ENCODE measurements at regions not wholly inside any gene's neighbourhood (a gene's known extent, or its start where the extent isn't known, plus 50 kb on each side); places are given as distances from the start of the nearest gene placed in this dataset.
A peak's percentile ranks its signal among the peaks of the same experiment; 100 is the strongest.

GRCh38 chr10:6305401-6306321, 102.9 kb downstream of the PFKFB3 start:
- DNase-seq (ENCODE audit: low read depth), result no peak
- no peak overlapping the region for H3K4me3 ChIP-seq (ENCODE audit: low read depth, low read length)

DNA sequence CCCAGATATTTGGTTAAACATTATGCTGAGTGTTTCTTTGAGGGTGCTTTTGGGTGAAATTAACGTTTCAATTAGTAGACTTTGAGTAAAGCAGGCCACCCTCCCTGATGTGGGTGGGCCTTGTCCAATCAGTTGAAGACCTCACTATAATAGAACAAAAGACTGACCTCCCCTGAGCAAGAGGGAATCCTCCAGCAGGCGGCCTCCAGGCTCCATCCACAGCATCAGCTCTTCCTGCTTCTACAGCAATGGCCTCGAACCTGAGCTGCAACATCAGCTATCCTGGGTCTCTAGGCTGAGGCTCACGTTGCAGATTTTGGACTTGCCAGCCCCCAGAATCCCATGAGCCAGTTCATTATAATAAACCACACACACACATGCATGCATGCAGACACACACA, 104.2 kb downstream of the PFKFB3 start:
- H3K4me3 ChIP-seq (ENCODE audit: low read depth, low read length), result no peak overlapping the region
- DNase-seq (ENCODE audit: low read depth), result no peak

GRCh38 chr10:6309816-6310215, 107.1 kb downstream of the PFKFB3 start:
- no peak for DNase-seq (ENCODE audit: low read depth)
- H3K4me3 ChIP-seq (ENCODE audit: low read depth, low read length), result no peak overlapping the region

- no peak for DNase-seq (ENCODE audit: low read depth)
- H3K4me3 ChIP-seq (ENCODE audit: low read depth, low read length), result no peak overlapping the region
Observed at GRCh38 chr10:6310977-6311376, 108.2 kb downstream of the PFKFB3 start.

DNA sequence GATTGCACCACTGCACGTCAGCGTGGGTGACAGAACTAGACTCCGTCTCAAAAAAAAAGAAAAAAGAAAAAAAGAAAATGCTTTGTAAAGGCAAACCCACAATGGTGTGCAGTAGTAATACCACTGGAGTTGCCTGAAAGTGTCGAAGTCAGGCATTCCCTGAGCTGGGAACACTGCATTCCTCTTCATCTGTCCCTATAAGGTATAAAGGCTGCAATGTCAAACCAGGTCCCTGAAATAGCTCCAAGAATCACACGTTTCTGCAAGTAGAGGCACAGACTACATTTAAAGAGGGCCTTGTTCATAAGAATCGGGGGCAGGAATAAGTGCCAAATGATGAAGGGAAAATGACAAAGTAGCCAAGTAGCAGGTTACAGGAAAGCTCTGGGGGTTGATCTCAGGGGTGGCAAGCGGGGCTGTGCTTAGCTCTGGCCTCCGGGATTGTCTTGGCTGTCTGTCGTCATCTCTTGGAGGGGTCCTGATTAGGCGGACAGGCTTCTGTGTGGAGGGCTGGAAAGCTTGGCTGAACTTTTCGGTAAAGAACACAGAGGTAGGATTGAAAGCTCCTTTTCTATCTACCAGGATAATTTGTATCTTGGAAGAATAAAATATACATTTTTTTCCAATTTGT, 109.1 kb downstream of the PFKFB3 start:
- no peak overlapping the region for H3K4me3 ChIP-seq (ENCODE audit: low read depth, low read length)

GRCh38 chr10:6312636-6313035, 109.9 kb downstream of the PFKFB3 start:
- DNase-seq (ENCODE audit: low read depth), result no peak
- H3K4me3 ChIP-seq (ENCODE audit: low read depth, low read length), result no peak overlapping the region

More for the DNA sequence above, 109.1 kb downstream of the PFKFB3 start:
- no peak for DNase-seq (ENCODE audit: low read depth)

DNA sequence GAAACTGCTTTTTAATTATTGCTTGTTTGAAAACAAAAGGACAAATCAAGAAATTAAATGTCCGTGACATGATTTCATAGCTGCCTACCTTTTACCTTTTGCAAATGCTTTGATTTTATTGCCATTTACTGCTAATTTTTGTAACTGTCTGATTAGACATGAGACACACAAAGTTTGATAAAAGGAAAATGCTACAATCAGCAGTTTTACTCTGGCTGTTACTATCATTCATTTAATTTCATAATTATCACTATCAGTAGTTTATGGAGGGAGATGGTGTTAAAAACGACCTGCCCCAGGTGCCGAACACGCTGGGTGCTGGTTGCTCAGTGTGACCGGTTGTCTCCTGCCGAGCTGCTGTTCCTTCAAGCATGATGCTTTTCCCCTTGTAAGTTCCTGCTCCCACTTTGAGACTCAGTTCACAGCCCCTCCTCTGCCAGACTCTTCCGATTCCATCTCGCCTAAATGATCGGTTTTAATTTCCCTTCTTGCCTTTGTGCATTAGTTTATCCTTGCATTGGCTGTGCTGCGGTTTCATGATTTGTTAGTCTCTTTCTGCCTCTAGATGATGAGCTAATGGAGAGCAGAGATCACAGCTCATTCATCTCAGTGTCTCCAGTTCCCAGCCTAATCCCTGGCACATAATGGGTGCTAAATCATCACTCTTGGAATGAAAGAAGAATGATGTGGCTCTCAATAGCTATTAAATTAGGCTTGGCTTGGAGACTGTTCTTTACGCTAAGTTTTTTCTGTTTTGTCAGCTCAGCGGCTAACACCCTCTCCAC, 110.6 kb downstream of the PFKFB3 start:
- H3K4me3 ChIP-seq (ENCODE audit: low read depth, low read length), result no peak overlapping the region
- DNase-seq (ENCODE audit: low read depth), result peak; percentile 28

DNA sequence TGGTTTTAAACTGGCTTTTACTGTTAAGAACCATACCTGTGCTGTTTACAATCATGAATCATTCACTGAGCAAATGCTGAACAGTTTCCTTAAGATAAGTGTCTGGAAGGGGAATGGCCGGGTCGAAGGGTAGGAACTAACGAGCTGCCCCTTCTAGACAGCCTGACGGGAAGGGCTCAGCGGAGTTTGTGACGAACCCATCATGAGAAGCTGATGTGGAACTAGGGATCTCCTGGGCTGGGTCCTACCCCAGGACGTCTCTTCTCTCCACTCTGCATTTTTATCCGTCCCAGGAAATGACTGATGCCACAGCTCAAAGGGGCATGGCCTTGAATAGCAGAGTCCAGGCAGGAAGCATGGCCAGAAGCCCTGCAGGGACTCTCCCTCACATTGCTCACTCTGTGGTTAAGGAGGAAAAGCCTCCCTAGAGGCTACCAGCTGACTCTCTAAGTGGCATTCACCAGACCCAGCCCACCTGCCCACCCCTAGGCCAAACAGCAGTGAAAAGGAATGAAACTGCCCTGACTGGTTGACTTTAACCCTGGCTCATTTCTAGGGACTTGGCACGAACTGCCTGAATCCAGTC, 112.0 kb downstream of the PFKFB3 start:
- H3K4me3 ChIP-seq (ENCODE audit: low read depth, low read length), result no peak overlapping the region
- no peak for DNase-seq (ENCODE audit: low read depth)

GRCh38 chr10:6319119-6319518, 116.4 kb downstream of the PFKFB3 start:
- no peak overlapping the region for H3K4me3 ChIP-seq (ENCODE audit: low read depth, low read length)
- no peak for DNase-seq (ENCODE audit: low read depth)

DNA sequence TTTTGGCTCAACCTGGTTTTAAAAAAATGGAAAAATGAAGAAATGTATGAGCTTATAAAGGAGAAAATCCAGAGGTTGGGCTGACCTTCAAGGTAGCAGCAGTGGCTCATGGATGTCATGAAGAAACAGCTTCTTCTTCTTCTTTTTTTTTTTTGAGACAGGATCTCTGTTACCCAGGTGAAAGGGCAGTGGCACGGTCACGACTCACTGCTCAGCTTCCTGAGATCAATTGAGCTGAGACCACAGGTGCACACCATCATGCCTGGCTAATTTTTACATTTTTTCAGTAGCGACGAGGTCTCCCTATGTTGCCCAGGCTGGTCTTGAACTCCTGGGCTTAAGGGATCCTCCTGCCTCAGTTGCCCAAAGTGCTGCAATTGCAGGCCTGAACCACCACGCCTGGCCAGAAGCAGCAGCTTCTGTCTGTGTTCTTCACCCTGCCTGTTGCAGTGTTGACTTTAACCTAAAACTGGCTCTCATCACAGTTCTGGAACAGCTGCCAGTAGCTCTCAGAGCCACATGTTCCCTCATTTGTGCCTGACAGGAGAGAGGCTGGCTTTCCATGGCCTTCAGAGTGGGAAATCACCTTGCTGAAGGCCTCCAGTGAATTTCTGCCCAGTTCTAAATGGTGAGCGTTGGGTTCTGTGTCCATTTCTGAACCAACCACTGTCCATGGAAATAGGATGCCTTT, 117.7 kb downstream of the PFKFB3 start:
- DNase-seq (ENCODE audit: low read depth), result no peak
- H3K4me3 ChIP-seq (ENCODE audit: low read depth, low read length), result no peak overlapping the region

DNA sequence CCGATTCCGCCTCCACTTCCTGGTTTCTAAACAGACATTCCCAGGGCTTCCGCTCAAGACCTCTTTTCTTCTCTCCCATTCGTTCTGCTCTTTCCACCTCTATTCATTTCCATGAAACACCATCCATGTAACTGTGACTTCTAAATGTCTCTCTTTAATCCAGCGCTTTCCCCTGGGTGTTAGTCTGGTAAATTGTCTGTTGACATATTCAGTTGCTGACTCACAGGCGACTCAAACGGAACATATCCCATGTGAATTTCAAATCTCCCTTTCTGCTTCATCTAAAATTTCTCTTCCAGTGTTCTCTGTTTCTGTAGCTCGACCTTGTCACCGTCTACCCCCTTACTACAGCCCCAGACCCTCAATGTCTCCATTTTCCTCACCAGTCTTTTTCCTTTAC, 119.1 kb downstream of the PFKFB3 start:
- DNase-seq (ENCODE audit: low read depth), result peak; percentile 13
- no peak overlapping the region for H3K4me3 ChIP-seq (ENCODE audit: low read depth, low read length)

GRCh38 chr10:6322805-6323204, 120.1 kb downstream of the PFKFB3 start:
- DNase-seq (ENCODE audit: low read depth), result no peak
- H3K4me3 ChIP-seq (ENCODE audit: low read depth, low read length), result no peak overlapping the region

- H3K4me3 ChIP-seq (ENCODE audit: low read depth, low read length), result no peak overlapping the region
- no peak for DNase-seq (ENCODE audit: low read depth)
Observed at GRCh38 chr10:6327961-6328698, 125.4 kb downstream of the PFKFB3 start.

DNA sequence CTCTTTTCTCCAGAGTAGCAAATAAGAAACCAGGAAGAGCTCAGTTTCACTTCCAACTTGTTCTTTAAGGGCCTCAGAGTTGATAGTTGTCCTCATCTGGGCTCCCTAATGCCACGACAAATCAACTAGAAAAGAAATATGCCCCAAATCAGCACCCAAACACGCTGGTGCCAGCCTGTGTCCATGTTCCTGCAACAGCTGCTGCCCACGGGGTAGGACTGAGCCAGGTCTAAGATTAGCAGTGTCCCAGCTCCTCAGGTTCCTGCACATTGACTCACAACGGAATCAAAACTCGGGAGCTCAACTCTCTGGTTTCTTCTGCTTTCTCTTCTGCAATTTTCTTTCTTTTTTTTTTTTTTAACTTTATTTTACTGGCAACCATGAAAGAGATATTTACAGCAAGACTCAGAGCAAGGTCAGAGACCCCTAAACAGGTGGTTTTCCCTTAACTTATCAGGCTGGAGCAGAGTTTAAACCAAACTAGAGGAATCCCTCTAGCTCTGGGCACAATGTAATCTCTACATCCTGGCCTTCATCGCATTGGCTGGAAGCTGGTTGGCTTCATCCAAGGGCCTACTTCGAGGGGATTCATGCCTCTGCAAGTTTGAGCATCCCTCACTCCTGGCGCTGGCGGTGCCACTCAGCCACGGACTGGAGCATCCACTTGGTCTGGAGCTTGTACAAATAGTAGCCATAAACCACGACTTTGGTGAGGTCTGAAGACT, 126.1 kb downstream of the PFKFB3 start:
- H3K4me3 ChIP-seq (ENCODE audit: low read depth, low read length), result no peak overlapping the region
- DNase-seq (ENCODE audit: low read depth), result no peak

- H3K4me3 ChIP-seq (ENCODE audit: low read depth, low read length), result no peak overlapping the region
- DNase-seq (ENCODE audit: low read depth), result no peak
Observed at GRCh38 chr10:6333086-6333485, 130.4 kb downstream of the PFKFB3 start.

DNA sequence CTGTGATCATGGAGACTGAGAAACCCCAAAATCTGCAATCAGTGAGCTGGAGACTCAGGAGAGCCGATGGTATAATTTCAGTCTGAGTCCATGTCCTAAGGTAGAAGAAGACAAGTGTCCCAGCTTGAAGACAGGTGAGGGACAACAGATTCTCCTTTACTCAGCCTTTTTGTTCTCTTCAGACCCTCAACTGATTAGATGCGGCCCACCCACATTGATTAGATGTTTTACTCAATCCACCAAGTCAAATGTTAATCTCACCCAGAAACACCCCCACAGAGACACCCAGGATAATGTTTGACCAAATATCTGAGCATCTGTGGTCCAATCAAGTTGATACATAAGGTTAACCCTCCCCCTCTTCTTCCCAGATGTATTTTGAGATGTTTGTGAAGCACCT, 131.2 kb downstream of the PFKFB3 start:
- no peak for DNase-seq (ENCODE audit: low read depth)
- no peak overlapping the region for H3K4me3 ChIP-seq (ENCODE audit: low read depth, low read length)

- no peak overlapping the region for H3K4me3 ChIP-seq (ENCODE audit: low read depth, low read length)
- DNase-seq (ENCODE audit: low read depth), result no peak
Observed at GRCh38 chr10:6336016-6336415, 133.3 kb downstream of the PFKFB3 start.

- no peak for DNase-seq (ENCODE audit: low read depth)
- no peak overlapping the region for H3K4me3 ChIP-seq (ENCODE audit: low read depth, low read length)
Observed at GRCh38 chr10:6337382-6337781, 134.7 kb downstream of the PFKFB3 start.

Data from skeletal muscle cell (primary cell).